Activated CD8-positive, alpha-beta memory T cell treated with anti-CD3 and anti-CD28 coated beads, Interleukin-2, amount 10 ng/mL, durations not matched to agents 7 days and 5 days (primary cell): ENCODE measurements at regions not wholly inside any gene's neighbourhood (a gene's known extent, or its start where the extent isn't known, plus 50 kb on each side); places are given as distances from the start of the nearest gene placed in this dataset.

Source experiments
- ATAC-seq: fragments of 150-1000 bp; cut with Tn5 transposase; one replicate; pipeline ENCODE4 v1.10.0; 2021; ENCODE audit warnings: moderate library complexity
- CTCF ChIA-PET: fragments of 350-600 bp; sonication (Branson Sonifier 250); formaldehyde crosslinking; loops from one replicate; lab custom pipeline; 2021; ENCODE audit warnings: antibody characterized with exemption; lab: Charles Lee
- DNase-seq: peaks from one replicate; pipeline ENCODE4 v3.0.0-alpha.2; 2020
- H3K27ac Mint-ChIP-seq: one replicate; pipeline ENCODE4 v1.8.0; 2021; ENCODE audit warnings: mild to moderate bottlenecking, mixed read lengths
- H3K27me3 Mint-ChIP-seq: one replicate; pipeline ENCODE4 v1.8.0; 2021; ENCODE audit warnings: mixed read lengths
- H3K36me3 Mint-ChIP-seq: one replicate; pipeline ENCODE4 v1.8.0; 2021; ENCODE audit warnings: mild to moderate bottlenecking, mixed read lengths
- H3K4me1 Mint-ChIP-seq: one replicate; pipeline ENCODE4 v1.8.0; 2021; ENCODE audit warnings: mixed read lengths
- H3K4me3 Mint-ChIP-seq: one replicate; pipeline ENCODE4 v1.8.0; 2021; ENCODE audit warnings: mild to moderate bottlenecking, moderate library complexity, mixed read lengths
- H3K9me3 Mint-ChIP-seq: one replicate; pipeline ENCODE4 v1.8.0; 2022; ENCODE audit warnings: low read depth, mixed read lengths

DNA sequence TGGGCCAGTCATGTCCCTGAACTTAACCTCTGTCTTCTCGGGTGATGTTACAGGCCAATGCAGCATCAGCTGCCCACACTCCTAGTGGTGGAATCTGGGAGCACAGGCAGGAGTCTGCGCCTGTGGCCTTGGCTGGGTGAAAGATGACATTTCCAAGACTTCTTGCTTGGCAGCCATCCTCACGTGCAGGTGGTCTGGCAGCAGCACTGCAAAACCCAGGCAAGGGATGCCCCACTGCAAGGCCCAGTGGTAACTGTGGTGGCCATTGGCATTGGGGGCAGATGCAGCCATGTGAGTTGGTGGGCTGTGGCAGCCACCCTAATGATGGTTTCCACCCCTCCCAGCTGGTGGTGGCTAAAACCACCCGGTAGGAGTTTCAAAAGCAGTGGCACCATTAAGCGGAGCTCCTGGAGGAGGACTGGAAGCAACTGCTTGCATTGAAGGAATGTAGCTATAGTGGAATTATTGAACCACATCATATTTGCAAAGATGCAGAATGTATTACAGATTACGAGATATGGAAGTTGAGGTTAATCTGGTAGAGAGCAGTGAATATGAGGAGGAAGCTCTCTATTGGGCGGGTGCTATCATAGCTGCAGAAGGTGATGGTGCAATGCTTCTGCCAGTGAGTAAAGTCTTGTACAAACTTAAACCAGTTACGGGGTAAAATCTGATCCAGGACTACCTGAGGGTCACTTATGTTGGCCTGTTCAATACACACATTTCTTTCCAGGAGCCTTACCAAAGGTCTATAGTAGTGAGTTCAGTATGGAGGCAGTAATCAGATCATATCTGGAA, 120.7 kb upstream of the TOP3B start:
- no peak for DNase-seq
- CTCF ChIA-PET = interaction anchor here (1.3 kb wide), 1 partner anchor 10 kb away, joined by 4 read pairs; no protein-coding TSS in a partner anchor
- H3K27ac Mint-ChIP-seq = no peak overlapping the region
- no peak overlapping the region for H3K4me3 Mint-ChIP-seq
- no peaks in the 10 kb centered on the region for H3K36me3 Mint-ChIP-seq
- H3K9me3 Mint-ChIP-seq = no peaks in the 10 kb centered on the region
- peaks cover 33% of the 10 kb centered on the region for H3K27me3 Mint-ChIP-seq
- no peaks in the 10 kb centered on the region for H3K4me1 Mint-ChIP-seq
- ATAC-seq = peak; percentile 42

DNA sequence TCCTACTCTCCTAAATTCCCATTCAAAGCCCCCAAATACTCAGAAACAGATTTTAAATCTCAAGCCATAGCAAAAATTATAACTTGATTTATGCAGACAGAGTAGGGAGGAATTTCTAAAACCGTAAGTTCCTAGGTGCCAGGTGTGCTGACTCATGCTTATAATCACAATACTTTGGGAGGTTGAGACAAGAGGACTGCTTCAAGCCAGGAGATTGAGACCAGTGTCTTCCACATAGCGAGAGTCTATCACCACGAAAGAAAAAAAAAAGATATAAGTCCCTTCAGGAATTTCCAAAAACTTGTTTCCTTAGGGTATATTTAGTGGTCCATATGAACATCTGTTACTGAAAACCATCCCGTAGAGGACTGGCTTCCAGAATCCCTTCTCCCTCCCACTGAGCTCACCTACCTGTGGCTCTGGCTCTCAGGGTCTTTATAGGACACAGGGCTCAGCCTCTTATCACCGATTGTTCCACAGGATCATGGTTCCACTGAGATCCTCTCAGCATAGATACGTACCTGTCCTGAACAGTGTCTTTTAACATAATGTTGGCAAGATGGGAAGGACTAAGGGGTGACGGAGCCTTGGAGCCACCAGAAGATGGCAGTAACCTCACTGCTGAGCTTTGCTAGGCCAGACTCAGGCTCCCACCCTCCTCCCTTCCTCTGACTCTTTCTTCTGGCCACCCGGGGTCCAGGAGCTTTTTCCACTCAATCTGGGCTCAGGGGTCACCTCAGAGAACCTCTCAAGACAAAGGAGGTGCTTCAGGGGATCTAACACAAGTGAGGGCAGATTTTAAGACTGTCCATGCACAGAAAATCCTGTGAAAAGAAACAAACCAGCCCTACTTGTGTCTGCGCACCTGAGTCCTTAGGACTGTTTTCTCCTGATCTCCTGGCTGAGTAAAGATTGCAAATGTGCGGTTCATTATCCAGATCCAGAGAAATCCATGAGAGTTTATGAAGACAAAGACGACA, 117.5 kb upstream of the TOP3B start:
- no peak for DNase-seq
- Mint-ChIP-seq H3K27ac (no peak overlapping the region), H3K4me1 (no peaks in the 10 kb centered on the region), H3K9me3 (no peaks in the 10 kb centered on the region), H3K27me3 (peaks cover 50% of the 10 kb centered on the region), H3K36me3 (peaks cover 5% of the 10 kb centered on the region), H3K4me3 (no peak overlapping the region)
- ATAC-seq = peak; percentile 47
- CTCF ChIA-PET = interaction anchor here (0.7 to 4.8 kb wide), 7 partner anchors 10 to 97 kb away, joined by 3 to 35 read pairs (median 3); no protein-coding TSS in a partner anchor

DNA sequence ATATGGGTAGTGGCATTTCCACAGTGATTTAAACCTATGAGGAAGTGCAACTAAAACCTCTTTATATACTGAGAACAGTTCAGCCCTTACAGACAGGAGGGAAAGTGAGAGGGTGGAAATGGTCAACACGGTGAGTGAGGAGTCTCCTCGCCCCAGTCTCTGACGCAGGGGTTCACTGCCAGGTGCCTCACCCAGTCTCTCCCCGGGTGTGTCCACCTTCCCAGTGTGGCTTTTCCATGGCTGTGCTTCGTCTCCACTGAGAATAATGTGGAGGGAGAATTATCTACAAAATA, 116.6 kb upstream of the TOP3B start:
- Mint-ChIP-seq H3K27me3 (peaks cover 55% of the 10 kb centered on the region), H3K4me3 (no peak overlapping the region), H3K36me3 (peaks cover 5% of the 10 kb centered on the region), H3K9me3 (no peaks in the 10 kb centered on the region), H3K27ac (no peak overlapping the region), H3K4me1 (no peaks in the 10 kb centered on the region)
- CTCF ChIA-PET = interaction anchor here (0.9 to 4.8 kb wide), 5 partner anchors 11 to 98 kb away, joined by 3 to 35 read pairs (median 3); no protein-coding TSS in a partner anchor
- DNase-seq (no peak), ATAC-seq (no peak)

DNA sequence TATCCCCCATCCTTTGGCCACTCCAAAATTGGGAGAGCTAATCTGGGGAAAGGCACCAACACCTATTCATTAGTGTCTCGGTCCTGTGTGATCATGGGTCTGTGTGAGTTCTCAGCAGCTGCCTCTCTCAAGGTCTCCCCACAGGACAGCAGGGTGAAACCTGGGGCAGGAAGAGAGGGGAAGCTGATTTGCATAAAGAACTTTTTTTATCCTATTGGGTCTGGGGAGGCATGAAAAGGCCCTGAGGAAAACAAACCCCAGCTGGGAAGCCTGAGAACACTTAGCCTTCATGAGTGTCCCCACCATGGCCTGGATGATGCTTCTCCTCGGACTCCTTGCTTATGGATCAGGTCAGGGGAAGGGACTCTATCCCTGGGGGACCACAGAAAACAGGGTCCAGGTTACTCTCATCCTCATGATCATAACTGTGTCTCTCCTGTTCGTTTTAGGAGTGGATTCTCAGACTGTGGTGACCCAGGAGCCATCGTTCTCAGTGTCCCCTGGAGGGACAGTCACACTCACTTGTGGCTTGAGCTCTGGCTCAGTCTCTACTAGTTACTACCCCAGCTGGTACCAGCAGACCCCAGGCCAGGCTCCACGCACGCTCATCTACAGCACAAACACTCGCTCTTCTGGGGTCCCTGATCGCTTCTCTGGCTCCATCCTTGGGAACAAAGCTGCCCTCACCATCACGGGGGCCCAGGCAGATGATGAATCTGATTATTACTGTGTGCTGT, 116.0 kb upstream of the TOP3B start:
- no peak for DNase-seq
- no peak overlapping the region for H3K27ac Mint-ChIP-seq
- peaks cover 56% of the 10 kb centered on the region for H3K27me3 Mint-ChIP-seq
- H3K4me1 Mint-ChIP-seq = peaks cover 4% of the 10 kb centered on the region
- CTCF ChIA-PET = interaction anchor here (0.9 to 4.8 kb wide), 4 partner anchors 11 to 99 kb away, joined by 3 to 35 read pairs (median 4); no protein-coding TSS in a partner anchor
- H3K9me3 Mint-ChIP-seq = no peaks in the 10 kb centered on the region
- ATAC-seq = no peak
- peaks cover 5% of the 10 kb centered on the region for H3K36me3 Mint-ChIP-seq
- H3K4me3 Mint-ChIP-seq = no peak overlapping the region

DNA sequence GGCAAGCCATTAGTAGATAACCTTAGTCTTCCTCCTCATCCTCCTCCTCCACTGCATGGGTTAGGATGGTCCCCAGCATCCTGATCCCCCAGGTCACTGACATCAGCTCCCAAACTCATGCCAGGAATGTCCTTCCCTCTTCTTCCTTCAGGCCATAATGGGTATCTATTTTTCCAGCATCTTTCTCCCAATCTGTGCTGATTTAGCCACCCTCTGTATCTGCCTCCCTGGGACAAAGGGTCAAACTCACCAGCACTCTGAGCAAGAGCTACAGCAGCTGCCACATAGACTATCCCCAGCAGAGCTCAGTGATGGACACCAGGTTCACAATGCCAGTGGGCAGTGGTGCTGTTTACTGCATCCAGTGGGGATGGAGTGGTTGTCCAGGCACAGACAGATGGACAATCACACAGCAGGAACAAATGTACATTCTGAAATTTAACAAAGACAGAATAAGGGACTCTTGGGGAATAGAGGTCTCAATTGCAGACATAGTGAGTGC, 115.2 kb upstream of the TOP3B start:
- Mint-ChIP-seq H3K9me3 (no peaks in the 10 kb centered on the region), H3K27ac (no peak overlapping the region)
- DNase-seq = no peak

DNA sequence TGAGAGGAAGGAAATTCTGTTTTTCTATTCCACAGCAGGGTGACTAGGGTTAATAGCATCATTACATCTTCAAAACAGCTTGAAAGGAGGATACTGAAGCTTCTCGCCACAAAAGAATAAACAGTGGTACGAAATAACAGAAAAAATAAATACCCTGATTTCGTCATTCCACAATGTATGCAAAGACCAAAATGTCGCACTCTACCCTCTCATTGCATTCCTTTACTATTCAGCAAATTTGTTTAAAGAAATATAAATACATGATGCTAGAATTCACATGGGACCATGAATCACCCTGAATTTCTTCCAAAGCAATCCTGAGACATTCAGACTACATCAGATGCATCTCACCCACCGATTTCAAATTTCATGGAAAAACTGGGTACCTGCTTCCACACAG, 112.3 kb upstream of the TOP3B start:
- ATAC-seq = no peak
- H3K36me3 Mint-ChIP-seq = peaks cover 7% of the 10 kb centered on the region
- H3K27me3 Mint-ChIP-seq = peaks cover 62% of the 10 kb centered on the region
- DNase-seq = no peak
- H3K27ac Mint-ChIP-seq = no peak overlapping the region
- H3K4me3 Mint-ChIP-seq = no peak overlapping the region
- H3K9me3 Mint-ChIP-seq = no peaks in the 10 kb centered on the region
- CTCF ChIA-PET = no interaction called here
- H3K4me1 Mint-ChIP-seq = peaks cover 20% of the 10 kb centered on the region

More for the DNA sequence above, 115.2 kb upstream of the TOP3B start:
- peaks cover 12% of the 10 kb centered on the region for H3K4me1 Mint-ChIP-seq
- CTCF ChIA-PET = interaction anchor here (4.8 kb wide), 1 partner anchor 12 kb away, joined by 35 read pairs; no protein-coding TSS in a partner anchor
- no peak for ATAC-seq
- peaks cover 7% of the 10 kb centered on the region for H3K36me3 Mint-ChIP-seq
- H3K4me3 Mint-ChIP-seq = no peak overlapping the region
- peaks cover 52% of the 10 kb centered on the region for H3K27me3 Mint-ChIP-seq

DNA sequence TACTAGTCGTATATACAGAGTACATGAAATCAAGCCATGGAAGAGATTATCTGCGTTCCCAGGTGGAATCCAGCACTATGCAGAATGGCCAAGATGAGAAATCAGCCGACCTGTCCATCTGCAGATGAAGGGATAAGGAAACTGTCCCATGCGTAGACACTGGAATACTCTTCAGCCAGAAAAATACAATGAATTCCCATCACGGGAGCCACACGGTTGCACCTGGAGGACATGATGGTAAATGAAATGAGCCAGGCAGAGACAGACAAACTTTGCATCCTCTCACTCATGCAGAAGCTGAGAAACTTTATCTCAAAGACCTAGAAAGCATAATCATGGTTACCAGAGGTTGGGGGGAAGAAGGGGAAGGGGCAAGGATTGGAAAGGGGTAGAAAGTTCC, 111.9 kb upstream of the TOP3B start:
- CTCF ChIA-PET = no interaction called here
- H3K27me3 Mint-ChIP-seq = peaks cover 66% of the 10 kb centered on the region
- DNase-seq = no peak
- H3K27ac Mint-ChIP-seq = no peak overlapping the region
- no peaks in the 10 kb centered on the region for H3K9me3 Mint-ChIP-seq
- peaks cover 20% of the 10 kb centered on the region for H3K4me1 Mint-ChIP-seq
- no peak overlapping the region for H3K4me3 Mint-ChIP-seq
- no peak for ATAC-seq
- peaks cover 7% of the 10 kb centered on the region for H3K36me3 Mint-ChIP-seq

DNA sequence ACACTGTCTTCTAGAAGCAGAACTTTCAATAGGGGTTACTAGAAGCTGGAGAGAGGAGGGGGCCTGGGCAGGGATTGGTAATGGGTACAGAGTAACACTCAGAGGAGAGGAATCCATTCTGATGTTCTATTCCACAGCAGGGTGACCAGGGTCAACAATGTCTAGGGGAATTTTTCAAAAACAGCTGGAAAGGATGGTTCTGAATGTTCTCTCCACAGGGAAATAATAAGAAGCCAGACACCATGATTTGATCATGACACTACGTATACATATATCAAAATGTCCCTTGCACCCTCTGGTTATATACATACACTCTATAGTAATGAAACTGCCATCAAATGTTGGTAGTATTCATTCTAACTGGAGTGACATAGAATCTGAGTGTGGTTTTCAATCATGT, 111.2 kb upstream of the TOP3B start:
- CTCF ChIA-PET = no interaction called here
- H3K27me3 Mint-ChIP-seq = peaks cover 68% of the 10 kb centered on the region
- no peak for ATAC-seq

DNA sequence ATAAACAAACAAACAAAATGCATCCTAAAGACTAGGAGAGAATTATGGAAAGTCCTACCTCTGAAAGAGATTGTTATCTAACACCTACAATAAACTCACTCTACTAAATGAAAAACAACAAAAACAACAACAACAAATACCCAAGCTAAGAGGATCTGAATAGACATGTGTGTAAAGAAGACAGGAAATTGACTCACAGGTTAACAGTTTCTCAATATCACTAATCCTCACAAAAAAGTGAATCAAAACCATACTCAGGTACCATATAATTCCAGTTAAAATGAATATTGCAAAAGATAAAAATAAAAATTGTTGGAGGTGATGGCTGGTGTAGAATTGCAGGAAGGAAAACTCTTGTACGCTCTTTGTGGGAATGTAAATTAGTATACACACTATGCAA, 110.4 kb upstream of the TOP3B start:
- ATAC-seq = no peak
- CTCF ChIA-PET = interaction anchor here (0.8 kb wide), 1 partner anchor 19 kb away, joined by 3 read pairs; no protein-coding TSS in a partner anchor
- peaks cover 20% of the 10 kb centered on the region for H3K4me1 Mint-ChIP-seq
- peaks cover 67% of the 10 kb centered on the region for H3K27me3 Mint-ChIP-seq
- peaks cover 7% of the 10 kb centered on the region for H3K36me3 Mint-ChIP-seq
- peak overlapping the region; percentile 20 for H3K27ac Mint-ChIP-seq
- no peak overlapping the region for H3K4me3 Mint-ChIP-seq
- H3K9me3 Mint-ChIP-seq = no peaks in the 10 kb centered on the region
- DNase-seq = no peak

More for the DNA sequence above, 111.2 kb upstream of the TOP3B start:
- Mint-ChIP-seq H3K4me3 (no peak overlapping the region), H3K9me3 (no peaks in the 10 kb centered on the region), H3K27ac (no peak overlapping the region), H3K36me3 (peaks cover 7% of the 10 kb centered on the region), H3K4me1 (peaks cover 20% of the 10 kb centered on the region)
- no peak for DNase-seq

DNA sequence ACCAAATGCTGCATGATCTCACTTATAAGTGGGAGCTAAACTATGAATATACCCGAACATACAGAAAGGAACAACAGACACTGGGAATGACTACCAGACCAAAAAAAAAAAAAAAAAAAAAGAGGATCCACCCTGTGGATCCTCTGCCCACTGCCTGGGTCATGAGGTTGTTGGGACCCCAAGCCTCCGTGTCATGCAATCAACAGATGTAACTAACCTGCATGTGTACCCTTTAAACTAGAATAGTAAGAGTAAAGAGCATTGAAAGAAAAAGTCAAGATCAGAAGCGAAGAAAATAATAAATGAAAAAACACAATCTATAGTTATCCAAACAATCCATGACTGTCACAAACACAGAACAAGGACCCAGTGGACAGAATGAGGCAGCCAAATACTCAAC, 109.5 kb upstream of the TOP3B start:
- DNase-seq (no peak), ATAC-seq (no peak)
- Mint-ChIP-seq H3K27me3 (peaks cover 58% of the 10 kb centered on the region), H3K27ac (no peak overlapping the region), H3K9me3 (no peaks in the 10 kb centered on the region), H3K4me3 (no peak overlapping the region), H3K4me1 (peaks cover 20% of the 10 kb centered on the region), H3K36me3 (peaks cover 4% of the 10 kb centered on the region)
- CTCF ChIA-PET = interaction anchor here (1.4 kb wide), 1 partner anchor 31 kb away, joined by 4 read pairs; no protein-coding TSS in a partner anchor

DNA sequence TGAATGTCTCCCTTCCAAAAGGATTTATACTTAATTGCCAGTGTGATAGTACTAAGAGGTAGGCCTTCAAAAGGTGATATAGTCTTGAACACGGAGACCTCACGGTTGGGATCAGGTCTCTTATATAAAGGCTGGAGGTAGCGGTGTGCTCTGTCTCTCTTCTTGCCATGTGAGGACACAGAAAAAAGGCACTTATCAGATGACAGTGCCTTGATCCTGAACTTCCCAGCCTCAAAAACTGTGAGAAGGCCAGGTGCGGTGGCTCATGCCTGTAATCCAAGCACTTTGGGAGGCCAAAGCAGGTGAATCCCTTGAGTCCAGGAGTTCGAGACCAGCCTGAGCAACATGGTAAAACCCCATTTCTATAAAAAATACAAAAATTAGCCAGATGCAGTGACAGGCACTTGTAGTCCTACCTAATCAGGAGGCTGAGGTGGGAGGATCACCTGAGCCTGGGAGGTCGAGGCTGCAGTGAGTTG, 108.9 kb upstream of the TOP3B start:
- ATAC-seq = no peak
- H3K4me1 Mint-ChIP-seq = peaks cover 20% of the 10 kb centered on the region
- H3K27me3 Mint-ChIP-seq = peaks cover 52% of the 10 kb centered on the region
- no peaks in the 10 kb centered on the region for H3K9me3 Mint-ChIP-seq
- no peak for DNase-seq
- H3K4me3 Mint-ChIP-seq = no peak overlapping the region
- CTCF ChIA-PET = interaction anchor here (1.4 kb wide), 1 partner anchor 31 kb away, joined by 4 read pairs; no protein-coding TSS in a partner anchor
- H3K36me3 Mint-ChIP-seq = peaks cover 4% of the 10 kb centered on the region
- no peak overlapping the region for H3K27ac Mint-ChIP-seq

DNA sequence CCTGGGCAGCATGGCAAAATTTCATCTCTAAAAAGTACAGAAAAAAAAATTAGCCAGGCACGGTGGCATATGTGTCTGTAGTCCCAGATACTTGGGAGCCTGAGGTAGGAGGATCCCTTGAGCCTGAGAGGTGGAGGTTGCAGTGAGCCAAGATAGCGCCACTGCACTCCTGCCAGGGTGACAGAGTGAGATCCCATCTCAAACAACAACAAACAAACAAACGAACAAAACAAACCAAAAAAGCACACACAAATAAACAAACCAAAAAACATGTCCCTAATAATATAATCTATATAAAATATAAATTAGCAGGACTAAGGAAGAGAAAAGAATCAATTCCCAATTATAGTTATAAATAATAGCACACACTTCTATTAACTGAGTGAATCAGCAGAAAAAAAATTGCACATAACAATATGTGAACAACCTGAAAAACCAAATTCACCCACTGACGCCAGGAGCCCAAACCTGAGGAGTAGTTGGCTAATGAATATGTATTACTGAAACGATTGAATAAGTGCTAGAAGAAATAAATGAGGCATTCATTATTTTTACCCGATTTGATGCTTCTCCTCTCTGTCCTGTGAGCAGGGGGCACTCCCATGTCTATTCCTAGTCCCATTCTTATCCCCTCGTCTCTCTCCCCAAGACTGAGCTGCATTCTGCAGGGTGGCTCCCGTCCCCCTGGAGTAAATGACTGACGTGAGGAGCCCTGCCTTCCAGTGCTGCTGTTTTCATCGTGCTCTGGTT, 108.2 kb upstream of the TOP3B start:
- peaks cover 20% of the 10 kb centered on the region for H3K4me1 Mint-ChIP-seq
- H3K9me3 Mint-ChIP-seq = no peaks in the 10 kb centered on the region
- no peak for DNase-seq
- peaks cover 4% of the 10 kb centered on the region for H3K36me3 Mint-ChIP-seq
- H3K27ac Mint-ChIP-seq = no peak overlapping the region
- peaks cover 46% of the 10 kb centered on the region for H3K27me3 Mint-ChIP-seq
- no peak overlapping the region for H3K4me3 Mint-ChIP-seq
- CTCF ChIA-PET = interaction anchor here (1.4 kb wide), 1 partner anchor 30 kb away, joined by 4 read pairs; no protein-coding TSS in a partner anchor
- no peak for ATAC-seq
